GM04504 (cell line): ENCODE measurements at regions not wholly inside any gene's neighbourhood (a gene's known extent, or its start where the extent isn't known, plus 50 kb on each side); places are given as distances from the start of the nearest gene placed in this dataset.
A peak's percentile ranks its signal among the peaks of the same experiment; 100 is the strongest.

Experiments
- DNase-seq: peaks from one replicate; pipeline ENCODE4 v3.0.0-alpha.2; 2012; ENCODE audit warnings: low read depth

GRCh38 chr5:110032376-110032775 is 342.6 kb downstream of the MAN2A1 start:
- DNase-seq = no peak

DNA sequence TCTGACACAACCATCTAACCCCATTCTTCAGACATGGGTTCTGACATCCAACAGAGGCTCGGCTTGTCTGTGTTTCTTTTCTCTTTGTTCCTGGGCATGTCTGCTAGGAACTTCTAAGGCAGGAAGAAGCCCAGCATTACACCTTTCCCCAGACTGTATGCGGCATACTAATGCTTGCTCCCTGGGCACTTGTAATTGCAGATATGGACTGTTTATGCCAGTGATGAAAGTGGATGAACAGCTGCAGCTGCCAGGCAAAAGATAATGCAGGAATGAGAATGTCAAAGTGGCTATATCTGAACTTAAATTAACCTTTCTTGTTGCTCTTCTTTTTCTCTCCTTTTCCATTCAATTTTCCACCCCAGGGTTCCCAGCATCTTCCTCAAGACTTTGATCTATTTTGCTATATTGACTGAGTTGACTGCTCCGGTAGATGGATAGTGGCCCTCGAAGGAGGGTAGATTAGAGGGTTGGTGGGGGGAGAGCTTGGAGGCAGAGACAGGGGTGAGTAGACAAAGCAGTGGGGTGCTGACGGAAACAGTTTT is 344.4 kb downstream of the MAN2A1 start:
- DNase-seq = no peak

- no peak for DNase-seq
Measured at GRCh38 chr5:110038297-110038997, 348.7 kb downstream of the MAN2A1 start.

- DNase-seq = no peak
Measured at GRCh38 chr5:110040178-110040577, 350.5 kb downstream of the MAN2A1 start.

DNA sequence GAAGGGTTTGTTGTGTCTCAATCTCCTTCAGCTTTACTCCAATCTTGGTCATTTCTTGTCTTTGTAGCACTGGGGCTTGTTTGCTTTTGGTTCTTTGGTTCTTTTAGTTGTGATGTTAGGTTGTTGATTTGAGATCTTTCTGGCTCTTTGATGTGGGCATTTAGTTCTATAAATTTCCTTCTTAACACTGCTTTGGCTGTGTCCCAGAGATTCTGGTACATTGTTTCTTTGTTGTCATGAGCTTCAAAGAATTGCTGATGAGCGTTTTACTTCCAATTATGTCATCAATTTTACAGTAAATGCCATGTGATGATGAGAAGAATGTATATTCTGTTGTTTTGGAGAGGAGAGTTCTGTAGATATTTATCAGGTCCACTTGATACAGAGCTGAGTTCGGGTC is 353.3 kb downstream of the MAN2A1 start:
- DNase-seq = no peak

DNA sequence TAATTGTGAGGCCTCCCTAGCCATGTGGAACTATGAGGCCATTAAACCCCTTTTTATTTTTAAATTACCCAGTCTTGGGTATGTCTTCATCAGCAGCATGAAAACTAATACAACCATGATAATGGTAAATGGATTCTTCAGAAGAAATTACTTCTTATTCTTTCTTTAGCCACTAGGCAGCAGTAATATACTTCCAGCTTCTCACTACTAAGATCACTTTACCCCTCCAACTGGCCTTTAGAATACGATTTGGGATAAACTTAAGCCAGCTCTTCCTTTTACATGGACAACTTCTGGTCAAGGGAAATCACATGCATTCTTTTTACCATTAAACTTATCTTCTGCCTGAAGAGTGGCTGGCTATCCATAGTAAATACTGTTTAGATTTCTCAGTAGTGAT is 355.4 kb downstream of the MAN2A1 start:
- DNase-seq = no peak

DNA sequence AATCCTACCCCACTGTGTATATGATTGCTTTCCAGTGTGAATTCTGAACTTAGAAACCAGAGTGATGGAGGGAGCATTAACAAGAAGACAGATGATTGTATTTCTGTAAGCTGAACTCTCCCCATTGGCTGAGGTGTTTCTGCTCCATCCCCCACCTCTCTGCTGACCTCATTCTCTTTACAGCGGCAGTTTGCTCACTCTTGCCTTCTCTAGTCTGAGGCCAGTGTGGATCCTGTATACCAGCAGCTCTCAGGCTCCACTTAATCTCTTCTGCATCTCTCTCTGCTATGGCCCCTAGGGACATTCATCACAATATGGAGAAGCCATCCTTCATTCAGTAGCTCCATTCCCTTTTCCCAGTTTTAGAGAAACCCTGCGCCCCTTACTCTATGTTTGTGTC is 358.8 kb downstream of the MAN2A1 start:
- DNase-seq = no peak

GRCh38 chr5:110049816-110050215 is 360.1 kb downstream of the MAN2A1 start:
- no peak for DNase-seq

GRCh38 chr5:110050640-110051345 is 361.1 kb downstream of the MAN2A1 start:
- DNase-seq = no peak

GRCh38 chr5:110053205-110053604 is 363.5 kb downstream of the MAN2A1 start:
- DNase-seq = no peak

DNA sequence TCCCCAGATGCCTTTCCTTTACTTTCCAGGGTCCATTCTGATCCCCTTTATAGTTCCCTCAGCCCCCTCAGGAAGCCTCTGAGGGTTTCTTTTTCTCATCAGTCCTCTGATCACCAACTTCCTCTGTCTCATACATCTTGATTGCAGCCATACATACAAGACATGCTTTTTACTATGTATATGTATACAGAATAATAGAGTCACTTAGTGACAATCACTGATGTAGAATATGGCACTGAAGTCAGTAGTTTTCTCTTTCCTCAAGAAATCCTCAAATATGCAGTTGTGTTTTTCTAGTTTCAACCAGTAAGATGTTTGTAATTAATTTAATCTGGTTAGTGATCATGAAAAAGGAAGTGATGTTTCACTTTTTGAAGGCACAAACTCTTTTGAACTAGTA is 364.1 kb downstream of the MAN2A1 start:
- no peak for DNase-seq

DNA sequence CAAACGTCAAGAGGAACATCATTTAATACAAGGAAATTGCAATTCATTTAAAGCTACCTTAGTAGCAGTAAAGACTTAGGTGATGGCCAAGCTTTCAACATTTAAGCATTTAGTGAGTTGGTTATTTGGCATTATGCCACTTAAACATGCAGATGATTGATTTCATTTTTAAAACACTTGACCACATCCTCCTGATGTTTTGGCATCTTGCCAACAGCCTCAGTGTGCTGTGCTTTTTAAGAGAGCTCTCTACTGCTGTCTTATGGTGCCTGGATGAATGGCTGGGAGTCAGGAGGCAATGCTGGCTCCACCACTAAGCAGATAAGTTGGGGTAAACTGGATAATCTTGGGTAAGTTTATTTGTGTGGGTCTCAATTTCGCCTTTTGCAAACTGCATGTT is 364.5 kb downstream of the MAN2A1 start:
- no peak for DNase-seq

DNA sequence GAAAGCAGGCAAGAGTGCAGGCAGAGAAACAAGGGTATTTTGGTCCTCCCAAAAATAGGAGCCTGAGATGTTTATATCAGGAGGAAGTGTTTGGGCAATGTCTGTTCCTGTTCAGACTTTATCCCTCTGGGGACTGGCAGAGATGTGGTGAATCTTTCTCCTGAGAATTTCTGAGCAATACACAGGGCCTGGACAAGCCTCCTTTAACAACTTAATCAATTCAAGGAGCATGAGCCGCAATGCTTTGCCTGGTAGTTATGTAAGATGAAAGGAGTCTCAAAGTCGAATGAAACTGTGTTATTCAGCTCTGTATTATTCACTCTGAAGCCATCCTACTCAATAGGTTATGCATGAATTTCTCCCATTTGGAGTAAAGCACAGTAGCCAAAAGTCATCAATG is 365.6 kb downstream of the MAN2A1 start:
- peak; percentile 14 for DNase-seq

DNA sequence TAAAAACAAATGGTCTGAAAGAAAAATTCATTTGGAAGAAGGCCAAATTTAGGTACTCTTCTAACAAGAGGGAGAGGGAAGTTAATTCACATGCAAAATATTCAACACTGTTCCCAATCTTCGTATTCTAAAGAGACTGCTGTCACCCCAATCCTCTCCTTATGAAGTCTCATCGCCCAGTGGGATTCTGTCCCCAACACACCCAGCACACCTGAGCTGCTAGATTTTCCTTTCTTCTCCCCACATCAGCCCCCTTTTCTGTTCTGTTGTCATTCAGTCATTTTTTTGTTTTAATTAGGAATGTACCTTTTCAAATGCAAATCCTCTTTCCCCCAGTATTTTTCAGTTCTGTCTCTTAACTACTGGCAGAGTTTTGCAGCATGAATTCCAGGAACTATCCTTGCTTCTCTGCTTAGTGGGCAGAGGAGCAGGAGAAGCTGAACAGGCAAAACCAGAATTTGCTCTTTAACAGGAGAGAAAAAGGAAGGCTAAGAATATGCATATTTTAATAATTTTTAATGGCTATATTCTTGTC is 366.9 kb downstream of the MAN2A1 start:
- no peak for DNase-seq

DNA sequence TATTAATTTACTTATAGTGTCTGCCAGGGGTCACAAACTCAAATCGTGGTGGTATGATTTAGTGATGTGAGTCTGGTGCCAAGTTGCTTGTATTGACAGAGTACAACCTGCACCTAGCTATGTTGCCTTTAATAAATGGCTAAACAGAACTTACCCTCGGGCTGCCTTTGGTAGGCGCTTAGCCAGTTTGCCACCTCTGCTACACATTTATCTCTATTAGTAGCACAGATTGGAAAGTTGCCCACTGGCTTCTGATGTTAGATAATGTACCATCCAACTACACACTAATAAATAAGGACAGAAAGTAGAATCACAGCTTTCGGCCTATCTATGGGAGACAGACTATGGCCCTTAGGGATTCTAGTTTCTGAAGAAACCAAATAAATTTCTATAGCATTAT is 368.4 kb downstream of the MAN2A1 start:
- DNase-seq = no peak

DNA sequence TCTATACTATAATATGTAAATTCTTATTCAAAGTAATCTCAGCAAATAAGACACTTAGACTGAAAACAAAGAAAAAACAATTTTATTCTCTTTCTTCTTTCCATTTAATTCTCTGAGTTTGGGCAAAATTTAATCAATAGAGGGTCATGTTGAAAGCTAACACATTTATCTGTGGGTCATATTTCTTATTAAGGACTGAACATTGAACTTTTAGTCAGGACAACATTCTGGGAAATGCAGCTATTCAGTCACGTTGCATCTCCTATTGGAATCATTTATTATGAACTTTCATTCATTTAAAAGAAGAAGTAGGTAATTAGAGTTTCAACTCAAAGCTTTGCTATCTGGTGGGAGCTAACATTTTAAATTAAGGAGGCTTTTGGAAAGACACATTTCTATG is 372.5 kb downstream of the MAN2A1 start:
- DNase-seq = no peak

DNA sequence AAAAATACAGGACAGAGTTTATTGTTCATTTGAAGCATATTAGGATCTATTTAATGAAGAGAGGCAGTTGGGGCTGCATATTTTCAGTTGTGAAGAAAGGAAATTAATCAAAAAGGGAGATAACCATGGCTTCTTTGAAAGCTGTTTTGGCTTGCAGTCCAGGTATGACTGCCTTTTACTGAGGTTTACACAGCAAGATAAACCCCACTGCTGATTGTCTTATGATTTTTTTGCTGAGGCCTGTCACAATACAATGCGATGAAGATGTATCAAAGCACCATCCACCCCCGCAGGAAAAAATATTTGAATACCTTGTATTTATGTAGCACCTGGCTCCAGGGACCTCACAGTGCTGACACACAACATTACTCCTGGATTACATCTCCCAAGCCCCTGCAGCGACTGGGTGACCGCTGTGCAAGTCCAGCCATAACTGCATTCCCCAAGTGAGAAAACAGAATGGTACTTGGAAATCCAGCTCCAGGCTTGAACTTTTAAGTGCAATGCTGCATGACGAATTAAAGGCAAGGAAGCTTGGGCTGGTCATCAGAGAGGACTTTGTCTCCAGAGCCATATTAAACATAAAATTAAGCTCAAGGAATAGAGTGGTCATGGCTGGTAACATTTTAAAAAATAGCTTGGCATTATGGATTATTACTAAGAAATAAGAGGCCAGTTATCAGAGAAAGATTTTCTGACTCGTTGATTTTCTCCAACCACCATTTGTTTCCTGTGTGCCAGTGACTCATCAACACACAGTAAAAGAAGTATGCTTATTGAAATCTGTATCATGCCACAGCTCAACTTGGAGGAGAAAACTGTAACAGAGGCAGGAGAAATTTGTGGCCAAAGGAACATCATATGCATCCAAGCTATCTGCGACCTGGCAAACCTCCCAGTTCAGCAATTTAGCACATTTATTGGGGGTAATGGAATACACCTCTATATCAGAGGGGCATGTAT is 374.2 kb downstream of the MAN2A1 start:
- DNase-seq = no peak

DNA sequence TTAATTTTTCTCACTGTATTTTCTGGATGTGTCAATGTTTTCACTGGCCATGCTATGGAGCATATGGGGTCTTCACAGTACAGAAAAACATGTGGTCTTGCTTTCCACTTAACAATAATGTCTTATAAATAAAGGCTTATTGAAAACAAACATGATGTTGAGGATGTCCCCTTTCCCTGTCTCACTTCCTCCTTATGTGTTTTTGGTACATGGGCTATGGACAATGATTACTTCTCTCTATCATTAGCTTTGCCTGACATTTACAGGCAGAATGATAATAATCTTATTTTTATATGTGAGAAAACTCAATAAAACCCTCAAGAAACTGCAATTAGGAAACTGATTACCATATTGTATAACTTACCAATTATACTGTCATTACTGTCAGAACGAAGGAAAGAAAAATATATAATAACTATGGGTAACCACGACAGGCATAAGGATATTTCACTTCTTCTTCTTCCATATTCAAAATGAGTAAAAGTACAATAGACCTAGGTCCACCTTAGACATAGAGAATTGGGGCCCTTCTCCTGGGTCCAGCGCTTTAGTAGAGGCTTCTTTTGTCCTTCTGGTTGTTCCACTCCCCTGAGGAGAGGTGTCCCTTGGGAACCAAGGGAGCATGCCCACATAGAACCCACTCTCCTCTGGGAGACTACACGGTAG is 375.0 kb downstream of the MAN2A1 start:
- no peak for DNase-seq

DNA sequence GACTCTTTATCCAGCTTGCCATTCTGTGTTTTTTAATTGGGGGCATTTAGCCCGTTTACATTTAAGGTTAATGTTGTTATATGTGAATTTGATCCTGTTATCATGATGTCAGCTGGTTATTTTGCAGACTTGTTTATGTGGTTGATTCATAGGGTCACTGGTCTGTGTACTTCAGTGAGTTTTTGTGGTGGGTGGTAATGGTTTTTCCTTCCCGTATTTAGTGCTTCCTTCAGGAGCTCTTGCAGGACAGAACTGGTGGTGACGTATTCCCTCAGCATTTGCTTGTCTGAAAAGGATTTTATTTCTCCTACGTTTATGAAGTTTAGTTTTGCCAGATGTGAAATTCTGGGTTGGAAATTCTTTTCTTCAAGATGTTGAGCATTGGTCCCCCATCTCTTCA is 381.1 kb downstream of the MAN2A1 start:
- no peak for DNase-seq

DNA sequence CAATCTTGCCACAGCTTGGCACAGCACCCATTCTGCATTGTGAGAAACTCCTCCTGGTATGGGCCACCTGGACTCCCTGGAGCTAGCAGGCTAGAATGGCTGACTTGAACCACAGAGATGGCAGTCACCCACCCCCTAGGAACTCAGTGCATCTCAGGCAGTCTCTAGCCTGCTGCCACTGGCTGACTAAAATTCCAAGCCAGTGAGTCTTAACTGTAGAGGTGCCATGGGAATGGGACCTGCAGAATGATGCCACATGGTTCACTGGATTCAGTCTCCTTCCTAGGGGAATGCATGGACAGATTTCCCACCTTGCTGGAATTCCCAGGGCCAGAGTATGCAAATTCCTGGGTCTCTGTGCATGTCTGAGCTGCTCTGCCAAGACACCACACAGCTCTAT is 382.9 kb downstream of the MAN2A1 start:
- no peak for DNase-seq

DNA sequence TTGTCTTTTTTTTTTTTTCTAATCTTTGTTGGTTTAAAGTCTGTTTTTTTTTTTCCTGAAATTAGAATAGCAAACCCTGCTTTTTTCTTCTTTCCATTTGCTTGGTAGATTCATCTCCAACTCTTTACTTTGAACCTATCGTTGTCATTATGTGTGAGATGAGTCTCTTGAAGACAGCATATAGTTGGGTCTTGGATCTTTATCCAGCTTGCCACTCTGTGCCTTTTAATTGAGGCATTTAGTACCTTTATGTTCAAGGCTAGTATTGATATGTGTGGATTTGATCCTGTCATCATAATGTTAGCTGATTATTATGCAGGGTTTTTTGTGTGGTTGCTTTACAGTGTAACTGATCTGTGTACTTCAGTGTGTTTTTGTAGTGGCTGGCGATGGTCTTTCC is 383.8 kb downstream of the MAN2A1 start:
- no peak for DNase-seq

DNA sequence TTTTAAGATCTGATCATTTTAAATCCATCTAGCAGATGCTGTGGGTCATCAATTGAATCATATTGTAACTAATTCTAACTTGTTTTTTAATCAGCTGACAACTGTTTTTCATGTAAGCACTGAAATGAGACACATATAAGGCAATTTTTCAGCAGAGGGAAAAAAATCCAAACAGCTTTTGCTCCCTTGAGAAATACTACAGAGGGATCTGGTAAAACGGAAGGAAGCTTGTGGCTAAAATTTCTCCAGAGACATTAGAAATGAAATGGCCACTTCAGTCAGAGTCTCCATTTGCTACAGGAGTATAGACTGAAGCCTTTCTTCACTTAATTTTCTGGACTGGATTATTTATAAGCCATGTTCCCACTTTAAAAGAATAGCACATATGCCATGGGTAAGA is 385.9 kb downstream of the MAN2A1 start:
- DNase-seq = no peak
